HG03175 (cell line): ENCODE measurements at regions not wholly inside any gene's neighbourhood (a gene's known extent, or its start where the extent isn't known, plus 50 kb on each side); places are given as distances from the start of the nearest gene placed in this dataset.

Experiments used
- ATAC-seq: cut with Tn5 transposase; IDR thresholded peaks from one replicate; pipeline ENCODE4 v1.9.1; 2021; ENCODE audit warnings: mild to moderate bottlenecking, moderate library complexity; ENCODE audit not compliant: unreplicated experiment

GRCh38 chr4:16278178-16278577 lies 51.9 kb upstream of the TAPT1 start:
- no peak for ATAC-seq
